ENCODE measurements at regions not wholly inside any gene's neighbourhood (a gene's known extent, or its start where the extent isn't known, plus 50 kb on each side); places are given as distances from the start of the nearest gene placed in this dataset.

DNA sequence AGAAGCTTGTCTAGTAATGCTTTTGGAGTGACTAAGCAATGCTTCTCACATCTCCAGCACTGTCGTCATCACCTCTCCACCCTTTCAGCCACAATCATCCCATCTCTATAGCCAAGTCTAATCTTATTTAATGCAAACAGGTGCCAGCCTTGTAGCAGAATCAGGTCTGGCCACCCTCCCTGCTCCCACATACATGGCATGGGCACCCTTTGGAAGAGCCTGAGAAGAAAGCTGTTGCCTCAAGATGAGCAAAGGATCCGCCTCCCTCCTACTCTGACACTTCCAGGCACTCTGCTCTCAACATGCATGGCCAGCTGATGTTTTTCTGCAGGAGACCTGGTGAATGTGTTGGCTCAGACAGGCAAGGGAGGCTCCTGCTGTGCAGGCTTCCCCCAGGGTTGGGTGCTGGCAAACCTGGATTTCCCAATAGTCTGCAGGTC is 113.1 kb upstream of the GRIK3 start:
- Histone ChIP-seq H3K27ac (ENCODE audit: low read length) (no peak overlapping the region), H3K9me3 (ENCODE audit: control insufficient read depth, low read depth, low read length) (no peaks in the 10 kb centered on the region), H3K4me1 (ENCODE audit: control insufficient read depth, insufficient read depth, low read length) (no peaks in the 10 kb centered on the region), H3K27me3 (ENCODE audit: control insufficient read depth, insufficient read depth, low read length) (no peaks in the 10 kb centered on the region), H3K36me3 (ENCODE audit: control insufficient read depth, insufficient read depth, low read length) (no peaks in the 10 kb centered on the region), H3K4me3 (ENCODE audit: low read length) (no peak overlapping the region)
- no CpG with 5 or more reads among the region's 2 CpGs for WGBS (ENCODE audit: insufficient coverage, low lambda C conversion rate)
- DNase-seq, result no peak

- Histone ChIP-seq H3K4me1 (ENCODE audit: control insufficient read depth, insufficient read depth, low read length) (no peaks in the 10 kb centered on the region), H3K9me3 (ENCODE audit: control insufficient read depth, low read depth, low read length) (no peaks in the 10 kb centered on the region), H3K27ac (ENCODE audit: low read length) (no peak overlapping the region), H3K36me3 (ENCODE audit: control insufficient read depth, insufficient read depth, low read length) (no peaks in the 10 kb centered on the region), H3K4me3 (ENCODE audit: low read length) (no peak overlapping the region), H3K27me3 (ENCODE audit: control insufficient read depth, insufficient read depth, low read length) (no peaks in the 10 kb centered on the region)
- DNase-seq, result no peak
- no CpG with 5 or more reads among the region's 2 CpGs for WGBS (ENCODE audit: insufficient coverage, low lambda C conversion rate)
Measured at GRCh38 chr1:37147906-37148305, 113.6 kb upstream of the GRIK3 start.

DNA sequence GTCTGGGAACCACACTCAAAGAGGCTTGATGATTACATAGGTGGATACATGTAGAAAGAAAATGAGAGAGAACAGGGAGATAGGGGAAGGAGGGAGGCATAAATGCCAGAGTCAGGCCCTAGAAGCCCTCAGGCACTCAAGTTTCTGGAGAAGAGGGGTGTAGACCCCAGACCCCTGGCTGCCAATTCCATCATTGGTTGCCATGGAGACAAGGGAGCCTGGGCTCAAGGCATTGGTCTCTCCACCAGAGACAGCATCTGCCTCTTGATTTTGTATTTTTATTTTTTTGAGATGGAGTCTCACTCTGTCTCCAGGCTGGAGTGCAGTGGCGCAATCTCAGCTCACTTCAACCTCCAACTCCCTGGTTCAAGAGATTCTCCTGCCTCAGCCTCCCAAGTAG is 114.3 kb upstream of the GRIK3 start:
- Histone ChIP-seq H3K4me1 (ENCODE audit: control insufficient read depth, insufficient read depth, low read length) (no peaks in the 10 kb centered on the region), H3K27me3 (ENCODE audit: control insufficient read depth, insufficient read depth, low read length) (no peaks in the 10 kb centered on the region), H3K4me3 (ENCODE audit: low read length) (no peak overlapping the region), H3K9me3 (ENCODE audit: control insufficient read depth, low read depth, low read length) (no peaks in the 10 kb centered on the region), H3K27ac (ENCODE audit: low read length) (no peak overlapping the region), H3K36me3 (ENCODE audit: control insufficient read depth, insufficient read depth, low read length) (no peaks in the 10 kb centered on the region)
- WGBS (ENCODE audit: insufficient coverage, low lambda C conversion rate), result no CpG with 5 or more reads among the region's 1 CpG
- no peak for DNase-seq

GRCh38 chr1:37149296-37149695 is 115.0 kb upstream of the GRIK3 start:
- DNase-seq, result no peak
- 80% methylated on average over 1 of the region's 9 CpGs for WGBS (ENCODE audit: insufficient coverage, low lambda C conversion rate)
- Histone ChIP-seq H3K27me3 (ENCODE audit: control insufficient read depth, insufficient read depth, low read length) (no peaks in the 10 kb centered on the region), H3K4me3 (ENCODE audit: low read length) (no peak overlapping the region), H3K36me3 (ENCODE audit: control insufficient read depth, insufficient read depth, low read length) (no peaks in the 10 kb centered on the region), H3K27ac (ENCODE audit: low read length) (no peak overlapping the region), H3K9me3 (ENCODE audit: control insufficient read depth, low read depth, low read length) (no peaks in the 10 kb centered on the region), H3K4me1 (ENCODE audit: control insufficient read depth, insufficient read depth, low read length) (no peaks in the 10 kb centered on the region)

- Histone ChIP-seq H3K9me3 (ENCODE audit: control insufficient read depth, low read depth, low read length) (no peaks in the 10 kb centered on the region), H3K36me3 (ENCODE audit: control insufficient read depth, insufficient read depth, low read length) (no peaks in the 10 kb centered on the region), H3K27ac (ENCODE audit: low read length) (no peak overlapping the region), H3K4me3 (ENCODE audit: low read length) (no peak overlapping the region), H3K27me3 (ENCODE audit: control insufficient read depth, insufficient read depth, low read length) (no peaks in the 10 kb centered on the region), H3K4me1 (ENCODE audit: control insufficient read depth, insufficient read depth, low read length) (no peaks in the 10 kb centered on the region)
- WGBS (ENCODE audit: insufficient coverage, low lambda C conversion rate), result no CpG with 5 or more reads among the region's 5 CpGs
- no peak for DNase-seq
Measured at GRCh38 chr1:37150986-37151385, 116.7 kb upstream of the GRIK3 start.

DNA sequence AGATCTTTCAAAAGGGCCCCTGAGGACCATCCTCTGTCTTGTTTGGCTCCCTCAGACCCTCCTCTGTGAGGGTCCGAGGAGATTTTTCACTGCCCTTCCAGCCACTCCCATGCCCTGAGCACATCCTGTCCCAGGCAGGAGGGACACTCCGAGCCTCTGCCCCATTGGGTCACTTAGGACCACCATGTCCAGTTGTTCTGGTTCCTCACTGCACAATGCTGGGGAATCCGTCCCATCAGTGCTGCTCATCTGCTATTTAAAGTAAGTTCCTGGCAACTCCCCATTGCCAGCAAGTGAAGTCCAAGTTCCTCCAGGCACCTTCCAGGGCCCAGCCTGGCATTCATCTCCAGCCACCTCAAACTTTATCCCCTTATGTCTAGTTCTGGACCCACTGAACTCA is 117.5 kb upstream of the GRIK3 start:
- no peak for DNase-seq
- Histone ChIP-seq H3K27me3 (ENCODE audit: control insufficient read depth, insufficient read depth, low read length) (no peaks in the 10 kb centered on the region), H3K9me3 (ENCODE audit: control insufficient read depth, low read depth, low read length) (no peaks in the 10 kb centered on the region), H3K4me1 (ENCODE audit: control insufficient read depth, insufficient read depth, low read length) (no peaks in the 10 kb centered on the region), H3K4me3 (ENCODE audit: low read length) (no peak overlapping the region), H3K27ac (ENCODE audit: low read length) (no peak overlapping the region), H3K36me3 (ENCODE audit: control insufficient read depth, insufficient read depth, low read length) (no peaks in the 10 kb centered on the region)
- WGBS (ENCODE audit: insufficient coverage, low lambda C conversion rate), result no CpG with 5 or more reads among the region's 3 CpGs

DNA sequence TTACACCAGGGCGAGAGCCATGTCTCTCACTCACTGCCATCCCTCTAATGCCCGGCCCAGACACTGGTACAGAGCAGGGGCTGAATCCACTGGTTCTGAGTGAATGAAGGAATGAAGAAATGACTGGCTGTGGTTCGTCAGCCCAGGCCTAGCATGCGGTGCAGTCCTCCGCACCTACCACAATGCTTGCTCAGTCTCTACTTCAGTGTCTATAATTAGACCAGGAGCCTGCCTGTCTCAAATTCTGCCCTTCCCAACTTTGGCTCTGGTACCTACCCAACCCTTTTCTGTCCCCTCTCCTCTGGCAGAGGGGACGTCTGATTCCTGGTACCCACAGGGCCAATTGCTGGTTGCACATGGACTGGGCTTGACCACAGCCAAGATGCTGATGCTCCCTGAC is 118.2 kb upstream of the GRIK3 start:
- Histone ChIP-seq H3K36me3 (ENCODE audit: control insufficient read depth, insufficient read depth, low read length) (no peaks in the 10 kb centered on the region), H3K4me1 (ENCODE audit: control insufficient read depth, insufficient read depth, low read length) (no peaks in the 10 kb centered on the region), H3K4me3 (ENCODE audit: low read length) (no peak overlapping the region), H3K27ac (ENCODE audit: low read length) (no peak overlapping the region), H3K27me3 (ENCODE audit: control insufficient read depth, insufficient read depth, low read length) (no peaks in the 10 kb centered on the region), H3K9me3 (ENCODE audit: control insufficient read depth, low read depth, low read length) (no peaks in the 10 kb centered on the region)
- no CpG with 5 or more reads among the region's 6 CpGs for WGBS (ENCODE audit: insufficient coverage, low lambda C conversion rate)
- no peak for DNase-seq

DNA sequence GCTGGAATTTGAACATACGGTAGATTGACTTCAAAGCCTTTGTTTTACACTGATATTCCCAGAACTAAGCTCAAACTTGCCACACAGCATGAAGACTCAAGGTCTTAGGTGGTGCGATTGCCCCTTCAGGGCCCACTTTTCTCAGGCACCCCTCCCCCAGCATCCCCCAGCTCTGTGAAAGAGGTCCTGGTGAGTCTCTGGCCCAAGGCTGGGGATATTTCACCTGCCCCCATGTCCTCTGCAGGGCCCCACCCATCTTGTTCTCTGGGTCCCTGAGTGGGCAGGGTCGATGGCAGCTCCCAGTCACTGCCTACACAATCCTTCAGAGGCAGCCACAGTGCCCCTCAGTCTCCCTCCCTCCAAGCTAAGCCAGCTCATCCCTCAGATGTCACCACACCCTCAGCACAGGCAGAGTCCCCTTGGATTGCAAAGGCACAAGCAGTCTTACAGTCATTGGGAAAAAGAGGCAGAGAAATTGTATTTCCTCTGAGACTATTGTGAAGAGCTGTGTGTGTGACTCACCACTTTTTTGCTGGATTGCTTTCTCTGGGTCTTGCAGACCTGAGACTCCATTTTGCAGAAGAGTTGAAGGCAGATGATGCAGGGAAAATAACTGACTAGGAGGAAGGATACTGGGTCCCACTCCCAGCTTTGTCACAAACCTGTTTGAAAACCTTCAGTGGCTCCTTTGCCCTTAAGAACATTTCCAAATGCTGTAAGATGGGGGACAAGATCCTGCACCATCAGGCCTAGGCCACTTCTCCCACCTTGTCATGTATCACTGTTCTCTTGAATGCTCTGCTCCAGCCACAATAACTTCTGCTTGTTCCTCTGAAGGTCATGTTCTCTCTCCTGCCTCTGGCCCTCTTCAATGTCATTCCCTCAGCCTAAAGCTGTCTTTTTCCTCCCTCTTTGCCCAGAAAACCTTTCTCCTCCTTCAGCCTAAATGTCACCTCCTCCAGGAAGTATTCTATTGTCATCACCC is 119.1 kb upstream of the GRIK3 start:
- WGBS (ENCODE audit: insufficient coverage, low lambda C conversion rate), result no CpG with 5 or more reads among the region's 3 CpGs
- H3K9me3 ChIP-seq (ENCODE audit: control insufficient read depth, low read depth, low read length), result no peaks in the 10 kb centered on the region
- no peak for DNase-seq
- H3K27me3 ChIP-seq (ENCODE audit: control insufficient read depth, insufficient read depth, low read length), result no peaks in the 10 kb centered on the region
- no peaks in the 10 kb centered on the region for H3K4me1 ChIP-seq (ENCODE audit: control insufficient read depth, insufficient read depth, low read length)
- H3K27ac ChIP-seq (ENCODE audit: low read length), result no peak overlapping the region
- no peaks in the 10 kb centered on the region for H3K36me3 ChIP-seq (ENCODE audit: control insufficient read depth, insufficient read depth, low read length)
- H3K4me3 ChIP-seq (ENCODE audit: low read length), result no peak overlapping the region

GRCh38 chr1:37156646-37157045 is 122.3 kb upstream of the GRIK3 start:
- Histone ChIP-seq H3K4me1 (ENCODE audit: control insufficient read depth, insufficient read depth, low read length) (no peaks in the 10 kb centered on the region), H3K4me3 (ENCODE audit: low read length) (no peak overlapping the region), H3K9me3 (ENCODE audit: control insufficient read depth, low read depth, low read length) (no peaks in the 10 kb centered on the region), H3K27ac (ENCODE audit: low read length) (no peak overlapping the region), H3K27me3 (ENCODE audit: control insufficient read depth, insufficient read depth, low read length) (no peaks in the 10 kb centered on the region), H3K36me3 (ENCODE audit: control insufficient read depth, insufficient read depth, low read length) (no peaks in the 10 kb centered on the region)
- no CpG with 5 or more reads among the region's 9 CpGs for WGBS (ENCODE audit: insufficient coverage, low lambda C conversion rate)
- no peak for DNase-seq

GRCh38 chr1:37157634-37158033 is 123.3 kb upstream of the GRIK3 start:
- no peaks in the 10 kb centered on the region for H3K27me3 ChIP-seq (ENCODE audit: control insufficient read depth, insufficient read depth, low read length)
- H3K36me3 ChIP-seq (ENCODE audit: control insufficient read depth, insufficient read depth, low read length), result no peaks in the 10 kb centered on the region
- no peak overlapping the region for H3K27ac ChIP-seq (ENCODE audit: low read length)
- no peaks in the 10 kb centered on the region for H3K4me1 ChIP-seq (ENCODE audit: control insufficient read depth, insufficient read depth, low read length)
- WGBS (ENCODE audit: insufficient coverage, low lambda C conversion rate), result no CpG with 5 or more reads among the region's 5 CpGs
- no peaks in the 10 kb centered on the region for H3K9me3 ChIP-seq (ENCODE audit: control insufficient read depth, low read depth, low read length)
- no peak overlapping the region for H3K4me3 ChIP-seq (ENCODE audit: low read length)
- DNase-seq, result no peak

Measured in large intestine (tissue), 3 donors.